Left ventricle myocardium inferior (tissue), 1 donor: ENCODE measurements at regions not wholly inside any gene's neighbourhood (a gene's known extent, or its start where the extent isn't known, plus 50 kb on each side); places are given as distances from the start of the nearest gene placed in this dataset.

Experiments used
- DNase-seq: peaks from one replicate; pipeline ENCODE4 v3.0.0-alpha.2; 2020
- H3K27ac ChIP-seq: fragments of 200-600 bp; replicated peaks from 2 replicates; pipeline ENCODE4 v1.8.0; 2021
- H3K27me3 ChIP-seq: fragments of 200-600 bp; 2 replicates; pipeline ENCODE4 v1.8.0; 2021; ENCODE audit warnings: low read depth
- H3K36me3 ChIP-seq: fragments of 200-600 bp; 2 replicates; pipeline ENCODE4 v1.8.0; 2021
- H3K4me1 ChIP-seq: fragments of 200-600 bp; 2 replicates; pipeline ENCODE4 v1.8.0; 2021
- H3K4me3 ChIP-seq: fragments of 200-600 bp; 2 replicates; pipeline ENCODE4 v1.8.0; 2021; ENCODE audit warnings: mild to moderate bottlenecking, moderate library complexity
- H3K9me3 ChIP-seq: fragments of 200-600 bp; replicated peaks from 2 replicates; pipeline ENCODE4 v1.8.0; 2021
- intact Hi-C: fragments of 100-400 bp; cut with micrococcal nuclease; formaldehyde crosslinking; loops from one replicate; pipeline ENCODE4 v1.11.0; 2022
- TF ChIP-seq, protein P1 (sequence below): fragments of 200-600 bp; IDR thresholded peaks from 2 replicates; pipeline ENCODE4 v1.8.0; 2021; ENCODE audit warnings: antibody characterized with exemption, mild to moderate bottlenecking, borderline replicate concordance
- donor health status: DM: no; HTN: yes; CAD: no; lungs with severe emphysema.

DNA sequence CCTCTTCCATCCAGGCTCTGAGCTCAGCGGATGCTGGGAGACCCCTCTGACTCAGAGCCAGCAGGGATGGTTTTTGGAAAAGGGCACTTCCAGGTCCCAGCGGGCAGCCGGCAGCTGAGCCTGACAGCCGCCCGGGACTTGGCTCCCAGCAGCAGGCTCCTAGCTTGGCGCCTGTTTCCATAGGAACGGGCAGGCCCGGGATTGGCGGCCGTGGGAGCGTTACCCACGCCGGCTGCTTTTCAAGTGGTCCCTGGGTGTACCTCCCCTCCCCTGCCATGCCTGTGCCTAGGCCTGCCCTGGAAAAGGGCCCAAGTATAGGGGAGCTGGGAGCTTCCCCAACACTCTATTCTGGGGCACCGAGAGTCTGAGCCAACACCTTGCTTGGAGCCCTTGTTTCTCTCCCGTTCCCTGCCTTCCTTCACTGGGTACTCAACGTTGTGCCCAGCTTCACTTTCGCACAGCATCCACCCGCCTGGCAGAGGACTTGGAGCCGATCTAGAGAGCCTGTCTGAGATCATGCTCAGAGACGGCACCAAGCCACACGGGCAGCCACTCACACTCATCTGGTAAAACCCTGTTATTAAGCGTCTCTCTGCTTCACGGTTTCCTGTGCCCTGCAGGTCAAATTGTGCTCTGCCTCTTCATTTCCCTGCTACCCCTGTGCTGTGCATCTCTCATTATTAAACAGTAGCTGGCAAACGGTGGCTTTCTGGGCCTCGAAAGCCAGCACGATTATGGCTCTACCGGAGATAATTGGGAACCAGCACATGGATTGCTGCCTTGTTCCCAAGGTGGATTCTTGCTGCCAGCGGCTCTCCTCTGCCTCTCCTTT is 521.5 kb downstream of the BCOR start:
- Histone ChIP-seq H3K36me3 (no peaks in the 10 kb centered on the region), H3K27me3 (no peaks in the 10 kb centered on the region), H3K4me1 (no peaks in the 10 kb centered on the region), H3K9me3 (no peaks in the 10 kb centered on the region), H3K27ac (no peak overlapping the region), H3K4me3 (no peak overlapping the region)
- no peak for DNase-seq
- intact Hi-C loops: no loop called here
- TF ChIP-seq, protein P1, sequence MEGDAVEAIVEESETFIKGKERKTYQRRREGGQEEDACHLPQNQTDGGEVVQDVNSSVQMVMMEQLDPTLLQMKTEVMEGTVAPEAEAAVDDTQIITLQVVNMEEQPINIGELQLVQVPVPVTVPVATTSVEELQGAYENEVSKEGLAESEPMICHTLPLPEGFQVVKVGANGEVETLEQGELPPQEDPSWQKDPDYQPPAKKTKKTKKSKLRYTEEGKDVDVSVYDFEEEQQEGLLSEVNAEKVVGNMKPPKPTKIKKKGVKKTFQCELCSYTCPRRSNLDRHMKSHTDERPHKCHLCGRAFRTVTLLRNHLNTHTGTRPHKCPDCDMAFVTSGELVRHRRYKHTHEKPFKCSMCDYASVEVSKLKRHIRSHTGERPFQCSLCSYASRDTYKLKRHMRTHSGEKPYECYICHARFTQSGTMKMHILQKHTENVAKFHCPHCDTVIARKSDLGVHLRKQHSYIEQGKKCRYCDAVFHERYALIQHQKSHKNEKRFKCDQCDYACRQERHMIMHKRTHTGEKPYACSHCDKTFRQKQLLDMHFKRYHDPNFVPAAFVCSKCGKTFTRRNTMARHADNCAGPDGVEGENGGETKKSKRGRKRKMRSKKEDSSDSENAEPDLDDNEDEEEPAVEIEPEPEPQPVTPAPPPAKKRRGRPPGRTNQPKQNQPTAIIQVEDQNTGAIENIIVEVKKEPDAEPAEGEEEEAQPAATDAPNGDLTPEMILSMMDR: no peak

GRCh38 chrX:39577206-39577984 is 520.4 kb downstream of the BCOR start:
- no peaks in the 10 kb centered on the region for H3K9me3 ChIP-seq
- intact Hi-C loops: no loop called here
- H3K4me3 ChIP-seq: no peak overlapping the region
- TF ChIP-seq, protein P1: no peak
- no peaks in the 10 kb centered on the region for H3K4me1 ChIP-seq
- no peaks in the 10 kb centered on the region for H3K36me3 ChIP-seq
- no peaks in the 10 kb centered on the region for H3K27me3 ChIP-seq
- H3K27ac ChIP-seq: no peak overlapping the region
- DNase-seq: no peak

DNA sequence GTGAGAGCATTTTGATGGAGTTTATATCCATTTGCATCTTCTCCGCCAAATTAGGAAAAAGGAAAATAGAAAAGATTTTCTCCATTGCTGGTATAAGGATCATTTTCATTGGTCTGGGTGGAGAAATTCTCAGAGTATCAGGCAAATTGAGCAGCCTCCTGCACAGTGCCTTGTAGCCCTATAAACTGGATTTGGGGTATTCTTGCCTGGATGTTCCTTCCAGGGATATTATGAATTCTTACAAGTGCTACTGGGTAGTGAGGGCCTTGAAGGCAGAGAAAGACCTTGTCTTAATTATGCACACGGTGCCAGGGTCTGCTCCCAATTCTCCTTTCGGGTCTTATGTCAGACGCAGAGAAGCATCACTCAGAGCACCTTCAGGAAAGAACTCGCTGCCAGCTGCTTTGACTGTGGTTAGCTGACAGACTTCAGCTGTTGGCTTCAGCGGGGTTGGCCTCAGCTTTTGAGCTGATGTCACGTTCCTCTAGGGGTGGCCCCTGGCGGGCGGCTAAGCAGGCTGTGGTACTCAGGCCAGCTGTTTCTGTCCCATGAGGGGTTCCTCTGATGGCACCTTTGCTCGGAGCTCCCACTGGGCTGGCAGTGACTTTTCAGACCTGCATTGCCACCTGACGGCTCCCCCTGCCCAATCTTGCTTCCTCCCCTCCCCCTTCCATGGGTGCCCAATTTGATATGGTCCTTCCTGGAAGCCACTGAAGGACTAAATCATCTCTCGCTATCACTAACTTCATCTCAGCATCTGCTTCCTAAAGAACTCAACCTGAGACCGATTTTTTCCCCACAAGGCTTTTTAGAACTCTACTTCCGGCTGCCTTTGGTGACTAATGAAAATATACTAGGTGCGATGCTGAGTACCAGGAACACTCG is 519.5 kb downstream of the BCOR start:
- TF ChIP-seq, protein P1: no peak
- Histone ChIP-seq H3K4me3 (no peak overlapping the region), H3K27ac (no peak overlapping the region), H3K4me1 (no peaks in the 10 kb centered on the region), H3K27me3 (no peaks in the 10 kb centered on the region), H3K36me3 (no peaks in the 10 kb centered on the region), H3K9me3 (no peaks in the 10 kb centered on the region)
- intact Hi-C loops: no loop called here
- DNase-seq: peak; percentile 17

DNA sequence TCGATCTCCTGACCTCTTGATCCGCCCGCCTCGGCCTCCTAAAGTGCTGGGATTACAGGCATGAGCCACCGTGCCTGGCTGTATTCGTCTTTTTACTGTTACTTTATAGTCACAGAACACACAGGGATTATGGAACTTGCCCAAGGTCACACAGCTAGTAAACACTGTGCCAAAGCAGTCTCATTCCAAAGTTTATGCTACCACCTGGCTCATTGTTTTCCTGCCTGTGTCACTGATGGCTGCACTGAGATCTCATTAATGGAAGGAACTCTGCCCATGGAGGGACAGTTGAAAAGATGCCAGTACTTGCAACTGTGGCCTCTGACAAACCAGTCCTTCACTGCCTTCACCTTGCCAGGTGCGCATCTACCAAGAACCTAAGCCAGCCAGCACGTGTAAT is 517.7 kb downstream of the BCOR start:
- no peak overlapping the region for H3K4me3 ChIP-seq
- no peak for DNase-seq
- no peaks in the 10 kb centered on the region for H3K4me1 ChIP-seq
- H3K27ac ChIP-seq: no peak overlapping the region
- no peaks in the 10 kb centered on the region for H3K27me3 ChIP-seq
- H3K9me3 ChIP-seq: no peaks in the 10 kb centered on the region
- intact Hi-C loops: no loop called here
- TF ChIP-seq, protein P1: no peak
- H3K36me3 ChIP-seq: no peaks in the 10 kb centered on the region

GRCh38 chrX:39581411-39581810 is 516.3 kb downstream of the BCOR start:
- intact Hi-C loops: no loop called here
- Histone ChIP-seq H3K27ac (no peak overlapping the region), H3K9me3 (no peaks in the 10 kb centered on the region), H3K27me3 (no peaks in the 10 kb centered on the region), H3K36me3 (no peaks in the 10 kb centered on the region), H3K4me1 (no peaks in the 10 kb centered on the region), H3K4me3 (no peak overlapping the region)
- no peak for DNase-seq
- TF ChIP-seq, protein P1: no peak
